GM20000 (cell line): ENCODE measurements at regions not wholly inside any gene's neighbourhood (a gene's known extent, or its start where the extent isn't known, plus 50 kb on each side); places are given as distances from the start of the nearest gene placed in this dataset.

Source experiments
- DNase-seq: peaks from one replicate; pipeline ENCODE4 v3.0.0; 2012; ENCODE audit warnings: low spot score
- TF ChIP-seq, protein P1 (sequence below): IDR thresholded peaks from 2 replicates; pipeline ENCODE4 v1.5.1; 2012; ENCODE audit warnings: mild to moderate bottlenecking, control low read depth; ENCODE audit errors: extremely low read depth, missing control alignments

DNA sequence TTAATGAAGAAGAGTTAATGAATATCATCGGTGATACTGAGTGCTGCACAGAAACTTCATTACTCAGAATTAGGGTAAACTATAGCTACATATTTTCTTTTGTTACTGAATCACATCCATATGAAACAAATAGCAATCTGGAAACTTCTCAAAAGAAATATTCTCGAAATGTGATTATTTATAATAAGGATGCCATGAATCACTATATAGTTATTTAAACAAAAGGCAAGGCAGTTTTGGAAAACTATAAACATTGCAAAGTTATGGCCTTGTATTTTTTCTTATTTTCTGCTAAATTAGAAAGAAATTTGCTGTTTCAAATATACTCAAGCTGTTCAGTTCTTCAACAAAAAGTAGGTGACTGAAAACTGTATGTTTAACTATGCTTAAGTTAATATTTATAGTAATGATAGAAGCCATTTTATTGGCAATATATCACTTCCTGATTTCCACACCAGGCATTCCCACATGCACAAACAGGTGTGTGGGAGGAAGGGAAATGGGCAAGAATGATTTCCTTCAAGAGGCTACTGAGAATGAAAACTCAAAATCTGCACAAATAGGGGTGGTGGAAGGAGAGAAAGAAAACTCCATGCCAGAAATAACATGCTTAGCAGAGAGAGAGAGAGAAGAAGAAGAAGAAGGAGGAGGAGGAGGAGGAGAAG, 74.5 kb upstream of the FRY start:
- TF ChIP-seq, protein P1, sequence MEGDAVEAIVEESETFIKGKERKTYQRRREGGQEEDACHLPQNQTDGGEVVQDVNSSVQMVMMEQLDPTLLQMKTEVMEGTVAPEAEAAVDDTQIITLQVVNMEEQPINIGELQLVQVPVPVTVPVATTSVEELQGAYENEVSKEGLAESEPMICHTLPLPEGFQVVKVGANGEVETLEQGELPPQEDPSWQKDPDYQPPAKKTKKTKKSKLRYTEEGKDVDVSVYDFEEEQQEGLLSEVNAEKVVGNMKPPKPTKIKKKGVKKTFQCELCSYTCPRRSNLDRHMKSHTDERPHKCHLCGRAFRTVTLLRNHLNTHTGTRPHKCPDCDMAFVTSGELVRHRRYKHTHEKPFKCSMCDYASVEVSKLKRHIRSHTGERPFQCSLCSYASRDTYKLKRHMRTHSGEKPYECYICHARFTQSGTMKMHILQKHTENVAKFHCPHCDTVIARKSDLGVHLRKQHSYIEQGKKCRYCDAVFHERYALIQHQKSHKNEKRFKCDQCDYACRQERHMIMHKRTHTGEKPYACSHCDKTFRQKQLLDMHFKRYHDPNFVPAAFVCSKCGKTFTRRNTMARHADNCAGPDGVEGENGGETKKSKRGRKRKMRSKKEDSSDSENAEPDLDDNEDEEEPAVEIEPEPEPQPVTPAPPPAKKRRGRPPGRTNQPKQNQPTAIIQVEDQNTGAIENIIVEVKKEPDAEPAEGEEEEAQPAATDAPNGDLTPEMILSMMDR, result no peak
- no peak for DNase-seq

DNA sequence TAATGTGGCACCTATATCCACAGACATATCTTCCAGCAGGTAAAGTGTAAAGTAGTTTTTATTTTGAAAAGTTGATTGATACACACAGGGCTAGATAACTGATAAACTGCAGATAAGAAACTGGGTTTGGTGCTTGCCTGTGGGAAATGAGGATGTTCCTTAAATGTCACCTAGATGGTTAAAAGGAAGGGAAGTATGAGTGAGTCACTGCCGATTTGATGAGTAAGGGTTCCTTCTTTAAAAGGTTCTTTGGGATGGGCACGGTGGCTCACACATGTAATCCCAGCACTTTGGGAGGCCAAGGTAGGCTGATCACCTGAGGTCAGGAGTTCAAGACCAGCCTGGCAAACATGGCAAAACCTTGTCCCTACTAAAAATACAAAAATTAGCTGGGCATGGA, 73.8 kb upstream of the FRY start:
- no peak for DNase-seq
- TF ChIP-seq, protein P1, result no peak

DNA sequence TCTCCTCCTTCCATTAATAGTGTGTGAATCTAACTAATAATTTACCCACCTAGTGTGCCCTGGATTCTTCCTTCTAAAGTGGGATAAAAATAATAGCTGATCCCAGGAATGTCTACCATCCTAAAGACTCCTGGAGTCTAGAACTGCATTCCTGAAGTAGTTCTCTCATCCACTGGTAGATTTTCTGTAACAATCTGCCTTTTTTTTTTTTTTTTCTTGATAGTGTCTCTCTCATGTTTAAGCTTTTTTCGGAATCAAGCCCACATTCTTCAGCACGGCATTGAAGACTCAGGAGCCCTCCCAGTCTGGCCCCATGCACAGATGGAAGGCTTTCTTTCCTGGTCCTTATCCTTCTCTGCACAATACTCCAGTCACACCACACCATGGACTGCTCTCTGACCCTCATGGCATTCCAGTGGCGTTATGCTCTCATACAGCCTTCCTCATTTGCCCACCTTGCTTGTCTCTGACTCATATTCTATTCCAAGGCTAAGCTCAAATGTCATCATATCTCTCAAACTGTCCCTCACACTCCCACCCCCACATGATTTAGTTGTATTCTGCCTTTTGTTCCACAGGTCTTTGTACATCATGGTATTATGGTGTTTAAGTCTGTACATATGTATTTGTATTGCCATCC, 68.7 kb upstream of the FRY start:
- DNase-seq, result no peak
- TF ChIP-seq, protein P1, result no peak

DNA sequence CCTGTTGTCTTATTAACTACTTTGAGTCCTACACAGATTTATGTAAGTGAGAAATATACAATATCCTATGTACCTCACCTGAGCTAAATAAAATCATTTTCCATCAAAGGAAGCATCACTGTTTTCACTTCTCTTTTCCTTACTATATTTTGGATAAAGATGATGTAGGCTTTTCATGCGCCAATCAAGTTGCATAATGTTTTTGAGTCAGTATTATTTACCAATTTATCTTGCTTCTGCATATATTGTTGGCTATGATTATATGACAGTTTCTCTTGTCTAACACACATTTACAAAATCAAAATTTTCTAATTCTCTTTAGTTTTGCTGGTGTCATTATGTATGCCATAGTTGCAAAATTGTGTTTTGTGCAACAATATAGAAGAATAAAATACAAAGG, 67.9 kb upstream of the FRY start:
- TF ChIP-seq, protein P1, result no peak
- DNase-seq, result no peak

DNA sequence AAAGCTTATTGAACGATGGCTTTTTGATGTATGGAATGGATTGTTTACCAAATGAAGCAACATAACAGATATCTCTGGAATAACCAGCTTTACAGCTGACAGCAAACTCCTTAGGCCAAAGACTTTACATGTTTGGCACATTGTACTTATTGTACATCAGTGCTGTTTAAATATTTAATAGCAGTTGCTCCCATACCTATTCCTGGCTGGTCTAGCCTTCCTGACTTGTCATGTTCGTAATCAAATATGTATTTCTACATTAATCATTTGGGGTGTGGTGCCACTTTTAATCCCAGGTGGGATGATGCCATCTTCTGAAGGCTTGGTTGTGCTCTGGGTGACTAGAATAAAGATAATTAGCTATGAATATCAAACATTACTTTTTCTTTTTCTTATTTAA, 67.4 kb upstream of the FRY start:
- DNase-seq, result no peak
- TF ChIP-seq, protein P1, result no peak

DNA sequence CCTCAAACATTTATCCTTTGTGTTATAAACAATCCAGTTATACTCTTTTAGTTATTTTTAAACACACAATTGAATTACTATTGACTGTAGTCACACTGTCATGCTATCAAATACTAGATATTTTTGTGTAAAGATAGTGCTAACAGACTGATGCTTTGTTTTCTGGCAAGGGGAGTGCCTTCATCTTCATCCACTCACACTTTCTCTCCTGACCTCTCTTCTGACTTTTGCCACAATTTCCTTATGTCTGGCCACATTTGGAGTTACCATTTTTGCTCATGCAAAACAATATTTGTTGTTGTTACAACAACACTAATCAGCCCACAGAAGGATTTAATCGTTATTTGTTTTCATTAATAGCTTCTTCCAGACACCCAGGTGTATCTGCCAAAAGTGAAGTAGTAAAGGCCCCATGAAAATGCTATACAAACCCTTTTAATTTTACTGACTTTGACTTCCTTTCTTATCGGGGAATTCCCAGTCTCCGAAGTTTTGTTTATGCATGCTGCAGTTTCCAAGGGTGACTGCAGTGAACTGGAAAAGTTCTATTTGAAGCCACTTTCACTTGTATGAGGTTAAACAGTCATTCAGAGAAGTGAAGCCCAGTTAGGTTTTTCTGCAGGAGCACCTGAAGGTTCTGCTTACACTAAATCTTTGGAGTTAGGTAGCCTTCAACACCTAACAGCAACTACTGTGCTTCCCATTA, 66.1 kb upstream of the FRY start:
- TF ChIP-seq, protein P1, result no peak
- peak; percentile 61 for DNase-seq

DNA sequence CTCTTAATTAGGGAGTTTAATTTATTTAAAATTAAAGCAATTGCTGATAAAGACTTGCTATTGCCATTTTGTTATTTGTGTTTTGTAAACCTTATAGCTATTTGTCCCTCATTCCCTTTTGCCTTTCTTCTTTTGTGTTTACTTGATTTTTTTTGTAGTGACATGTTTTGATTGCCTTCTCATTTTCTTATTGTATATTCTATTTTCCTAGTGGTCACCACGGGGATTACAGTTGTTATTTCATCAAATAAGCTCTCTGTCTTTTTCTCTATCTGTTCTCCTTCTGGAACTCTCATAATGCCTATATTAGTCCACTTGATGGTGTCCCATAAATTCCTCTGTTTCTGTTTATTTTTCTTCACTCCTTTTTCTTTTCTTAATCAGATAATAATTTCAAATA, 64.4 kb upstream of the FRY start:
- TF ChIP-seq, protein P1, result no peak
- DNase-seq, result no peak
